ENCODE measurements at regions not wholly inside any gene's neighbourhood (a gene's known extent, or its start where the extent isn't known, plus 50 kb on each side); places are given as distances from the start of the nearest gene placed in this dataset.

- peaks cover 39% of the 10 kb centered on the region for H3K9me3 ChIP-seq (ENCODE audit: control insufficient read depth, insufficient read depth, low read length)
- no peak overlapping the region for H3K27ac ChIP-seq (ENCODE audit: low read depth, low read length)
- H3K27me3 ChIP-seq (ENCODE audit: control insufficient read depth, insufficient read depth, low read length), result peaks cover 2% of the 10 kb centered on the region
- peak; percentile 3 for DNase-seq (ENCODE audit: low read depth, low spot score)
- ChIA-PET POLR2A (no interaction called here), CTCF (no interaction called here)
- TF ChIP-seq CTCF (IDR thresholded peaks at IDR 0.05; ENCODE audit: low read depth, low read length), result no peak
- no peak overlapping the region for H3K4me3 ChIP-seq (ENCODE audit: low read depth, low read length)
These were observed 58.5 kb downstream of the DLL1 start for GRCh38 chr6:170232186-170233002.

DNA sequence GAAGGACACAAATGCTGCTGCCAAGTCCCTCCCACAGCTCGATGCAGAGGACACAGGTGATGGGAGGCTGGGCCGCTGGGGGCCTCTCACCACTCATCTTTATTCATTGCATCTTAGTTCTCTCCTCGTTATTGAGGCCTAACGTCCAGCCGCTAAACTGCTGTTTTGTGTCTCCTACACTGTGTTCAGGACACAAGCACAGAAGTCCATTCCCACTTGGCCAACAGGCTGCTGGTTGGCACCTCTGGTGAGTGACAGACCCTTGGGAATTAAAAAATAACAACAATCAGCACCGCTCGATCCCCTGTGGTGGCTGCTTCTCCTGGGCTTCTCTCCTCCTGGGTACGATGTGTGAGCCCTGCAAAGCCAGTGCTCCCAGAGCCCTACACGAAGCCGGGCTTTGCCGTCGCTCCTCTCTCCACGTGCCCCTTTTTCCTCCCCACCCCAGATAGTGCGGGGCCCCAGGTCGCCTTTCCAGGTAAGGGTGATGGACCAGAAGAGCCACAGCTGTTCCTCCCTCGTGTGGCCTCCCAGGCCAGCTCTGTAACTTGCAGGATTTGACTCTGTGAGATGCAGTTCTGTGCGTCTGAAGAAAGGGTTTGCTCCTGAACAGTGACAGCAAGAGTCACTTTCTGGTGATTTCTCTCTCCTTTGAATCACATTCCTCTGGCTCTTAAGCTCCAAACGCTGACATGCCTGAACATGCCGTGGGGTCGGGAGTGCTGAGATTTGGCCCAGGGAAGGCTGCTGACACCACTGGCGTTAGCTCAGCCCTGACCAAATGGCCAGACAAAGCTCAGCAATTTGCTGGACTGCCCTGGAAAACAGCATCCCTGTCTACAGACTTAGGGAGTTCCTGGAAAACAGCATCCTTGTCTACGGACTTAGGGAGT, 59.3 kb downstream of the DLL1 start:
- CTCF ChIA-PET, result no interaction called here
- Histone ChIP-seq H3K9me3 (ENCODE audit: control insufficient read depth, insufficient read depth, low read length) (peaks cover 40% of the 10 kb centered on the region), H3K27me3 (ENCODE audit: control insufficient read depth, insufficient read depth, low read length) (peaks cover 2% of the 10 kb centered on the region), H3K4me3 (ENCODE audit: low read depth, low read length) (no peak overlapping the region), H3K27ac (ENCODE audit: low read depth, low read length) (no peak overlapping the region)
- DNase-seq (ENCODE audit: low read depth, low spot score), result no peak
- POLR2A ChIA-PET, result no interaction called here
- no peak for TF ChIP-seq CTCF (IDR thresholded peaks at IDR 0.05; ENCODE audit: low read depth, low read length)

DNA sequence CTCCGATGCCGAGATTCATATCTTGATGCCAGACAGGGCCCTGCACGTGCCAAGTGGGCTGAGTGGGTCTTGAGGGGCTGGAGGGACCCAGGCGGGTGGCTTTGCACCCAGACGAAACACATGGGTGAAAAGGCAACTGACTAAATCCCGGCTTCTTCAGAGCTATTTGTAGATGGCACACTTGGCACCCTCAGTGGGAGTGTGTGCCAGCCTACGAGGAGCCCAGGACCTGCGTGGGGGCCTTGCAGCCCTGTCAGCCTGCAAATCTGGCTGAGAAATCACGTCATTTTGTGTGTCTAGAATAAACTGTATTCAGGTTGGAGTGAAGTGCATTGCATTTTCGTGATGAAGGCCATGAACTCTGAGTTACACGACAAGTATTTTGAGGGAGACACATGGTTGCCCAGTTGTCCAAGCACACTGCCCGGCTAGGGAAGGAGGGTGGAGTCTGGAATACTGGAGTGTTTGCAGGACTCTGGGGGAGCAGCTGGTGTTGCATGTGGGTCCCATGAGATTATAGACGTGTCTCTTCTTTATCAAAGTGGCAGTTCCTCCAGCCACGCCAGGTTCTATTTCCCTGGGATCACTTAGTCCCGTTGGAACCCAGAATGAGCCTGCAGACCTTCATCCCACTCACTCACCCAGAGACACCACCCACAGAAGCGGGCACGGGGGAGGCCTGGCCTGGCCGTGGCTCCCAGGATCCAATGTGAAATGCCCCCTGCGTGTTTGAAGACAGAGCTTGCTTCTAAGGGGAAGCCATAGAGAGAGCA, 60.2 kb downstream of the DLL1 start:
- ChIA-PET CTCF (no interaction called here), POLR2A (no interaction called here)
- H3K27me3 ChIP-seq (ENCODE audit: control insufficient read depth, insufficient read depth, low read length), result peaks cover 2% of the 10 kb centered on the region
- peaks cover 40% of the 10 kb centered on the region for H3K9me3 ChIP-seq (ENCODE audit: control insufficient read depth, insufficient read depth, low read length)
- DNase-seq (ENCODE audit: low read depth, low spot score), result no peak
- H3K27ac ChIP-seq (ENCODE audit: low read depth, low read length), result no peak overlapping the region
- no peak overlapping the region for H3K4me3 ChIP-seq (ENCODE audit: low read depth, low read length)
- no peak for TF ChIP-seq CTCF (IDR thresholded peaks at IDR 0.05; ENCODE audit: low read depth, low read length)

- peaks cover 44% of the 10 kb centered on the region for H3K9me3 ChIP-seq (ENCODE audit: control insufficient read depth, insufficient read depth, low read length)
- CTCF ChIA-PET, result no interaction called here
- H3K4me3 ChIP-seq (ENCODE audit: low read depth, low read length), result no peak overlapping the region
- H3K27me3 ChIP-seq (ENCODE audit: control insufficient read depth, insufficient read depth, low read length), result peaks cover 2% of the 10 kb centered on the region
- no peak for DNase-seq (ENCODE audit: low read depth, low spot score)
- POLR2A ChIA-PET, result no interaction called here
- no peak for TF ChIP-seq CTCF (IDR thresholded peaks at IDR 0.05; ENCODE audit: low read depth, low read length)
- no peak overlapping the region for H3K27ac ChIP-seq (ENCODE audit: low read depth, low read length)
These were observed 60.9 kb downstream of the DLL1 start for GRCh38 chr6:170229851-170230519.
